ENCODE measurements at regions not wholly inside any gene's neighbourhood (a gene's known extent, or its start where the extent isn't known, plus 50 kb on each side); places are given as distances from the start of the nearest gene placed in this dataset.
"Not testable (repeated sequence)": the region's sequence is repeated elsewhere in the genome, so short reads cannot be mapped to it uniquely, and the experiment has no call there.

- no peaks in the 10 kb centered on the region for H3K27me3 ChIP-seq (ENCODE audit: insufficient read depth, low read length)
- no peak overlapping the region for H3K4me2 ChIP-seq (ENCODE audit: insufficient read depth, low read length)
- H3K79me2 ChIP-seq (ENCODE audit: insufficient read depth, low read length), result no peaks in the 10 kb centered on the region
- H2AFZ ChIP-seq (ENCODE audit: low read length), result no peak overlapping the region
- H3K9me3 ChIP-seq (ENCODE audit: low read depth, low read length), result no peaks in the 10 kb centered on the region
- H3K4me3 ChIP-seq (ENCODE audit: insufficient read depth, low read length), result no peak overlapping the region
- TF ChIP-seq CTCF (IDR thresholded peaks at IDR 0.05; ENCODE audit: extremely low read depth, low read depth, low read length), result no peak
- DNase-seq (ENCODE audit: insufficient read length, low spot score, missing footprints), result no peak
- H3K36me3 ChIP-seq (ENCODE audit: insufficient read depth, low read length), result no peaks in the 10 kb centered on the region
- no peaks in the 10 kb centered on the region for H3K4me1 ChIP-seq (ENCODE audit: insufficient read depth, low read length)
- no peaks in the 10 kb centered on the region for H4K20me1 ChIP-seq (ENCODE audit: insufficient read depth, low read length)
- no peak overlapping the region for H3K27ac ChIP-seq (ENCODE audit: low read depth, low read length)
These were observed 66.0 kb downstream of the KBTBD8 start for GRCh38 chr3:67064105-67064504.

GRCh38 chr3:67067251-67067650 is 69.1 kb downstream of the KBTBD8 start:
- no peak for TF ChIP-seq CTCF (IDR thresholded peaks at IDR 0.05; ENCODE audit: extremely low read depth, low read depth, low read length)
- H3K4me3 ChIP-seq (ENCODE audit: insufficient read depth, low read length), result no peak overlapping the region
- H4K20me1 ChIP-seq (ENCODE audit: insufficient read depth, low read length), result no peaks in the 10 kb centered on the region
- no peak overlapping the region for H3K27ac ChIP-seq (ENCODE audit: low read depth, low read length)
- H3K36me3 ChIP-seq (ENCODE audit: insufficient read depth, low read length), result no peaks in the 10 kb centered on the region
- no peaks in the 10 kb centered on the region for H3K79me2 ChIP-seq (ENCODE audit: insufficient read depth, low read length)
- peaks cover 4% of the 10 kb centered on the region for H3K27me3 ChIP-seq (ENCODE audit: insufficient read depth, low read length)
- H3K9me3 ChIP-seq (ENCODE audit: low read depth, low read length), result no peaks in the 10 kb centered on the region
- no peak overlapping the region for H3K4me2 ChIP-seq (ENCODE audit: insufficient read depth, low read length)
- no peaks in the 10 kb centered on the region for H3K4me1 ChIP-seq (ENCODE audit: insufficient read depth, low read length)
- no peak overlapping the region for H2AFZ ChIP-seq (ENCODE audit: low read length)
- DNase-seq (ENCODE audit: insufficient read length, low spot score, missing footprints), result no peak

- not testable (repeated sequence) for H3K4me2 ChIP-seq (ENCODE audit: insufficient read depth, low read length); H3K27ac ChIP-seq (ENCODE audit: low read depth, low read length); H3K4me3 ChIP-seq (ENCODE audit: insufficient read depth, low read length); H2AFZ ChIP-seq (ENCODE audit: low read length); H3K4me1 ChIP-seq (ENCODE audit: insufficient read depth, low read length); H3K79me2 ChIP-seq (ENCODE audit: insufficient read depth, low read length); H3K36me3 ChIP-seq (ENCODE audit: insufficient read depth, low read length); H3K27me3 ChIP-seq (ENCODE audit: insufficient read depth, low read length); DNase-seq (ENCODE audit: insufficient read length, low spot score, missing footprints); H3K9me3 ChIP-seq (ENCODE audit: low read depth, low read length); H4K20me1 ChIP-seq (ENCODE audit: insufficient read depth, low read length)
These were observed 74.5 kb downstream of the KBTBD8 start for GRCh38 chr3:67072640-67073039.

- Histone ChIP-seq H3K9me3 (ENCODE audit: low read depth, low read length) (no peaks in the 10 kb centered on the region), H3K27me3 (ENCODE audit: insufficient read depth, low read length) (peaks cover 4% of the 10 kb centered on the region), H3K4me3 (ENCODE audit: insufficient read depth, low read length) (no peak overlapping the region), H3K79me2 (ENCODE audit: insufficient read depth, low read length) (no peaks in the 10 kb centered on the region), H3K4me2 (ENCODE audit: insufficient read depth, low read length) (no peak overlapping the region), H3K4me1 (ENCODE audit: insufficient read depth, low read length) (no peaks in the 10 kb centered on the region), H2AFZ (ENCODE audit: low read length) (no peak overlapping the region), H3K36me3 (ENCODE audit: insufficient read depth, low read length) (no peaks in the 10 kb centered on the region), H4K20me1 (ENCODE audit: insufficient read depth, low read length) (no peaks in the 10 kb centered on the region), H3K27ac (ENCODE audit: low read depth, low read length) (no peak overlapping the region)
- no peak for TF ChIP-seq CTCF (IDR thresholded peaks at IDR 0.05; ENCODE audit: extremely low read depth, low read depth, low read length)
- DNase-seq (ENCODE audit: insufficient read length, low spot score, missing footprints), result no peak
These were observed 75.7 kb downstream of the KBTBD8 start for GRCh38 chr3:67073812-67074211.

- Histone ChIP-seq H3K27ac (ENCODE audit: low read depth, low read length) (no peak overlapping the region), H3K36me3 (ENCODE audit: insufficient read depth, low read length) (no peaks in the 10 kb centered on the region), H3K4me3 (ENCODE audit: insufficient read depth, low read length) (no peak overlapping the region), H3K27me3 (ENCODE audit: insufficient read depth, low read length) (peaks cover 2% of the 10 kb centered on the region), H2AFZ (ENCODE audit: low read length) (no peak overlapping the region), H3K9me3 (ENCODE audit: low read depth, low read length) (no peaks in the 10 kb centered on the region), H4K20me1 (ENCODE audit: insufficient read depth, low read length) (no peaks in the 10 kb centered on the region), H3K4me2 (ENCODE audit: insufficient read depth, low read length) (no peak overlapping the region), H3K79me2 (ENCODE audit: insufficient read depth, low read length) (no peaks in the 10 kb centered on the region), H3K4me1 (ENCODE audit: insufficient read depth, low read length) (no peaks in the 10 kb centered on the region)
- TF ChIP-seq CTCF (IDR thresholded peaks at IDR 0.05; ENCODE audit: extremely low read depth, low read depth, low read length), result no peak
- no peak for DNase-seq (ENCODE audit: insufficient read length, low spot score, missing footprints)
These were observed 77.2 kb downstream of the KBTBD8 start for GRCh38 chr3:67075295-67075694.
